KBM-7 (cell line): ENCODE measurements at regions not wholly inside any gene's neighbourhood (a gene's known extent, or its start where the extent isn't known, plus 50 kb on each side); places are given as distances from the start of the nearest gene placed in this dataset.

Experiments
- DNase-seq: peaks from one replicate; pipeline ENCODE4 v3.0.0-alpha.2; 2015
- in situ Hi-C: fragments of 300-500 bp; cut with MboI; formaldehyde crosslinking; loops from 2 replicates; pipeline ENCODE4 v1.14.3; 2020; ENCODE audit warnings: low sequenced_read_pairs, low pct_unique_long_range_greater_than_20kb, mixed read lengths

GRCh38 chr11:131253656-131254151 is 116.7 kb upstream of the NTM start:
- DNase-seq, result no peak
- in situ Hi-C loops, result no loop called here

GRCh38 chr11:131254254-131254653 is 116.2 kb upstream of the NTM start:
- DNase-seq, result no peak
- in situ Hi-C loops, result no loop called here

DNA sequence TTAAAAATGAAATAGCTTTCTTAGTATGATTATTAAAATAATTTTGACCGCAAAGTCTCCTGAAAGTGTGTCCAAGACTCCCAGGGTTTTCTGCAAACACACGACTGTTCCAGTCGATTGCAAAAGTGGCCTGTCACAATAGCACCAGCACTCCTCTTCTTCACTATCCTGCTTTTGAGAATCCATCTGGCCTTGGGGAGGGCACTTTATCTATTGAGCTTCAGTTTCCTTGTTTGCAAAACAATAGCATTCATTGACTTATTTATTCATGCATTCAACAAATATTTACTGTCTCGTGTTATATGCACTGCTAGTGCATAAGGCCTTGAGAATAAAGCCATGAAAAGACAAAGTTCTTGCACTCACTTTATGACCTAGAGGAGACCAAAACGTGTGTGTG is 96.2 kb upstream of the NTM start:
- DNase-seq, result no peak
- in situ Hi-C loops, result no loop called here

DNA sequence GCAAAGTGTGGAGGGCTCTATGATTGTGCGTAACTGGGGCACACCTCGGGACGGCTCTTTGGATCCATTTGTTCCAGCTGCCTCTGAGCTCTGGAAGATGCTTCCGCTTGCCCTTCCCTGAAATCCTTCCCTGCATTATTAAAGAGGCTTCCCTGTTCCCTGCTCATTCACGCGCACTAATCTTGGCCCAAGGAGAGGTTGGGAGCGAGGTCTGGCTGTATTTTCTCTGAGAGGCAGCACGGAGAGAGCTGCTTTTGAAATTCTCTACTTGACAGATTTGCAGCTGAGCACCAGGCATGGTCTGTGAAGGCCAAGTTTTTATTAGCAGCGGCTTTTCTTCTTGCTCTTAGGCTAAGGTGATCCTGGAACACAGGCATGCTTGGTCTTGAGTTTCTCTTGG is 94.8 kb upstream of the NTM start:
- in situ Hi-C loops, result no loop called here
- no peak for DNase-seq

GRCh38 chr11:131278472-131278871 is 91.9 kb upstream of the NTM start:
- DNase-seq, result no peak
- in situ Hi-C loops, result no loop called here

- in situ Hi-C loops, result no loop called here
- no peak for DNase-seq
Observed at GRCh38 chr11:131279654-131280384, 90.6 kb upstream of the NTM start.

- DNase-seq, result no peak
- in situ Hi-C loops, result no loop called here
Observed at GRCh38 chr11:131281316-131281715, 89.1 kb upstream of the NTM start.

DNA sequence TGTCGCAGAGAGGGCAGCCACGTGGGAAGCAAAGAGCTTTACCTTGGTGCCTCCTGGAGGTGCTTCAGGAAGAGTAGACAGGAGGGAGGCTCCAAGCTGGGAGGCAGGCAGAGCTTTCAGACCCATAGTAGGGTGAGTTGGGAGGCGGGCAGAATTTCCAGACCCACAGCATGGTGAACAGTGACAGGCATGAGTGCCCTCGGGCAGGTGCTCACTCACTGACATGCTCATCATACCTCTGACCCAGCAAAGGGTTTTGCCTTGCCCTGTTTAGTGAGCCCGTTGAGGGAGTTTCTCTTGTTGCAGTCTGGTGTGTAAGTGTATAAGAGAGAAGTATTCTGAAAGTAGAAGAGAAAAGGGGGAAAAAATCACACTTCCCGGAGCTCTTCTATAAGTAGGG is 86.4 kb upstream of the NTM start:
- DNase-seq, result no peak
- in situ Hi-C loops, result no loop called here

- DNase-seq, result no peak
- in situ Hi-C loops, result no loop called here
Observed at GRCh38 chr11:131288521-131289091, 81.8 kb upstream of the NTM start.

GRCh38 chr11:131290185-131290584 is 80.2 kb upstream of the NTM start:
- DNase-seq, result no peak
- in situ Hi-C loops, result no loop called here

GRCh38 chr11:131295986-131296385 is 74.4 kb upstream of the NTM start:
- in situ Hi-C loops, result no loop called here
- DNase-seq, result no peak

DNA sequence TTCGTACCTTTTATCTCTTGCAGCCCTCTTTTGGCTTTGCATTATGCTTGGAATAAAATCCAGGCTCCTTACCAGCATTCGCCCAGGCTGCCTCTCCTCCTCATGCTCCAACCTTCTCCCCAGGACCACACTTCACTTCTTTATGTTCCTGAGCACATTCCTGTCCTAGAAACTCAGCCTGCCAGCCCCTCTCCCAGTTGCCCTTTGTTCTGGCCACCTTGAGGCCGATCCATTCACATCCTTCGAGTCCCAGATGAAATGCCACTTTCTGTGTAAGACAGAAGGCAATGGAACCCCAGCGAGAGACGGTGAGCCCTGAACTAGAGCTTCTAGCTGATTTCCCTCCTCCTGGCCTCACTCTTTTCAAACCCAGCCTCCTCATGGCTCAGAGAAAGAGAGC is 73.0 kb upstream of the NTM start:
- in situ Hi-C loops, result no loop called here

GRCh38 chr11:131299598-131300438 is 70.6 kb upstream of the NTM start:
- in situ Hi-C loops, result no loop called here
- no peak for DNase-seq

More for the DNA sequence above, 73.0 kb upstream of the NTM start:
- no peak for DNase-seq

GRCh38 chr11:131300439-131300717 is 70.0 kb upstream of the NTM start:
- no peak for DNase-seq
- in situ Hi-C loops, result no loop called here

GRCh38 chr11:131301306-131301705 is 69.1 kb upstream of the NTM start:
- DNase-seq, result no peak
- in situ Hi-C loops, result no loop called here

DNA sequence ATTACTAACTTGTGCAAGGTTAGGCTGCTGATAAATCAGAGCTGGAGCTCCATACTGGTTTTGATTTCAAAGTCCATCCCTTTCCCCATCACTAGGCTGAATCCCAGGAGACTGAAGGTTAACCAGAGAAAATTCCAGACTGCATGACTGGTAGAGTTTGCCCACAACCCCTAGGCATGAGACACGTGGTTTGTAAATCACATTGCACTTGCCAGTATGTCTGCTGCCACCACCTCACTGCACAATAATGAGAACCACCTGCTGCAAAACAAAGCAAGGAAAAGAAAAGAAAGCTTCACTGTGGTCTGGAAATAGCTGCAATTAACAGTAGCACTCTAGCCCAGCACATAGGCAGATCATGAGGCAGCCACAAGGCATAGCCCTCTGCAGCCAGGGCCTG is 67.6 kb upstream of the NTM start:
- in situ Hi-C loops, result no loop called here
- DNase-seq, result no peak

DNA sequence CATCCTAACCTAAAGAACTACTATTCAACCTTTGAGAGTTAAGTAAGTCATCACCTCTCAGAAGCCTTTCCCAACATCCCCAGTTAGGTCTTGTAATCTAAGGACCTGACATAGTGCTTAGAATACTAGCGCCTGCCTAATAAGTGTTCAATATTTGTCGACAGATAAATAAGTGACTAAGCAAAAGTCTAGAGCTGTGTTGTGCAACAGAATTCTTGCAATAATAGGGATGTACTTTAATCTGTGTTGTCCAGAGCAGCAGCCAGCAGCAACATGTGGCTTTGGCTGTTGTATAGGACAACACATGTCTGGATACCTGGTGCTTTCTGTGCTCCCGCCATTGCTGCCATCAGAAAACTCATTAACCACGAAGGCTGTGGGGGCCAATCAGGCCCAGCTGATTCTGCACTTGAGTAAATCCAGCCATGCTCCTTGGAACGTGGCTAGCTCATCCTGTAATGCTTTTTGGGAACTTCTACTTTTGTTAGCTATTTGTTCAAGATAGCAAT is 66.8 kb upstream of the NTM start:
- no peak for DNase-seq
- in situ Hi-C loops, result no loop called here

GRCh38 chr11:131305005-131305404 is 65.4 kb upstream of the NTM start:
- DNase-seq, result no peak
- in situ Hi-C loops, result no loop called here

- in situ Hi-C loops, result no loop called here
- no peak for DNase-seq
Observed at GRCh38 chr11:131307506-131307905, 62.9 kb upstream of the NTM start.

- in situ Hi-C loops, result no loop called here
Observed at GRCh38 chr11:131309776-131310175, 60.6 kb upstream of the NTM start.

More at GRCh38 chr11:131309776-131310175, 60.6 kb upstream of the NTM start:
- DNase-seq, result no peak
